Ascending aorta (tissue), 2 donors: ENCODE measurements at regions not wholly inside any gene's neighbourhood (a gene's known extent, or its start where the extent isn't known, plus 50 kb on each side); places are given as distances from the start of the nearest gene placed in this dataset.

Experiments used
- DNase-seq, 2 donors: peaks; one replicate each; pipeline ENCODE4 v3.0.0-alpha.2; 2019; ENCODE audit warnings: low spot score in 2 of 2
- H3K27ac ChIP-seq, 2 donors: fragments of 200-600 bp; sonication (generic); one replicate each; pipeline ENCODE4 v1.5.1; 2016 to 2017; ENCODE audit warnings: mild to moderate bottlenecking in 1 of 2
- H3K27me3 ChIP-seq: fragments of 200-600 bp; sonication (generic); one replicate; pipeline ENCODE4 v1.5.1; 2017
- H3K36me3 ChIP-seq, 2 donors: fragments of 200-600 bp; sonication (generic); one replicate each; pipeline ENCODE4 v1.5.1; 2016
- H3K4me1 ChIP-seq, 2 donors: fragments of 200-600 bp; sonication (generic); one replicate each; pipeline ENCODE4 v1.5.1; 2016 to 2017; ENCODE audit warnings: mild to moderate bottlenecking in 1 of 2
- H3K4me3 ChIP-seq, 2 donors: fragments of 200-600 bp; sonication (generic); one replicate each; pipeline ENCODE4 v1.5.1; 2016 to 2017; ENCODE audit warnings: mild to moderate bottlenecking in 1 of 2
- H3K9me3 ChIP-seq, 2 donors: fragments of 200-600 bp; sonication (generic); one replicate each; pipeline ENCODE4 v1.5.1; 2016
- CTCF ChIP-seq, 3 experiments: fragments of 200-600 bp in 2 of 3; fragments of 450-650 bp in 1 of 3; sonication (generic) in 2 of 3; IDR thresholded peaks; one replicate each; pipeline ENCODE4 v1.5.1; 2016 to 2019; ENCODE audit warnings: antibody characterized with exemption in 3 of 3, mild to moderate bottlenecking in 1 of 3, moderate library complexity in 1 of 3
- intact Hi-C: fragments of 100-400 bp; cut with DNase I; formaldehyde crosslinking; loops from one replicate; pipeline ENCODE4 v1.15.1; 2023

GRCh38 chr6:100322886-100323285 lies 141.8 kb downstream of the SIM1 start:
- H3K9me3 ChIP-seq = no peaks in the 10 kb centered on the region
- H3K4me1 ChIP-seq = no peaks in the 10 kb centered on the region
- no peak for TF ChIP-seq CTCF (IDR thresholded peaks at IDR 0.05)
- intact Hi-C loops = no loop called here
- H3K4me3 ChIP-seq = no peak overlapping the region
- no peak overlapping the region for H3K27ac ChIP-seq
- no peak for DNase-seq
- no peaks in the 10 kb centered on the region for H3K36me3 ChIP-seq
- H3K27me3 ChIP-seq = no peaks in the 10 kb centered on the region

GRCh38 chr6:100320686-100321085 lies 144.0 kb downstream of the SIM1 start:
- no peak for DNase-seq
- no peak for TF ChIP-seq CTCF (IDR thresholded peaks at IDR 0.05)
- no peak overlapping the region for H3K4me3 ChIP-seq
- H3K9me3 ChIP-seq = no peaks in the 10 kb centered on the region
- H3K27ac ChIP-seq = no peak overlapping the region
- no peaks in the 10 kb centered on the region for H3K36me3 ChIP-seq
- H3K27me3 ChIP-seq = no peaks in the 10 kb centered on the region
- intact Hi-C loops = no loop called here
- no peaks in the 10 kb centered on the region for H3K4me1 ChIP-seq

- no peak for DNase-seq
- no peak for TF ChIP-seq CTCF (IDR thresholded peaks at IDR 0.05)
- no peak overlapping the region for H3K27ac ChIP-seq
- intact Hi-C loops = no loop called here
- H3K4me3 ChIP-seq = no peak overlapping the region
- H3K36me3 ChIP-seq = no peaks in the 10 kb centered on the region
- no peaks in the 10 kb centered on the region for H3K4me1 ChIP-seq
- no peaks in the 10 kb centered on the region for H3K27me3 ChIP-seq
- H3K9me3 ChIP-seq = no peaks in the 10 kb centered on the region
Observed at GRCh38 chr6:100317031-100317430, 147.7 kb downstream of the SIM1 start.

GRCh38 chr6:100314186-100314585 lies 150.5 kb downstream of the SIM1 start:
- intact Hi-C loops = no loop called here
- no peaks in the 10 kb centered on the region for H3K36me3 ChIP-seq
- H3K9me3 ChIP-seq = no peaks in the 10 kb centered on the region
- H3K27me3 ChIP-seq = no peaks in the 10 kb centered on the region
- no peak for TF ChIP-seq CTCF (IDR thresholded peaks at IDR 0.05)
- no peak for DNase-seq
- no peak overlapping the region for H3K27ac ChIP-seq
- H3K4me3 ChIP-seq = no peak overlapping the region
- no peaks in the 10 kb centered on the region for H3K4me1 ChIP-seq

GRCh38 chr6:100311707-100312251 lies 152.9 kb downstream of the SIM1 start:
- Histone ChIP-seq H3K4me1 (no peaks in the 10 kb centered on the region), H3K4me3 (no peak overlapping the region), H3K9me3 (no peaks in the 10 kb centered on the region), H3K36me3 (no peaks in the 10 kb centered on the region), H3K27me3 (no peaks in the 10 kb centered on the region), H3K27ac (no peak overlapping the region)
- intact Hi-C loops = no loop called here
- TF ChIP-seq CTCF (IDR thresholded peaks at IDR 0.05) = no peak
- no peak for DNase-seq

- Histone ChIP-seq H3K4me3 (no peak overlapping the region), H3K36me3 (no peaks in the 10 kb centered on the region), H3K4me1 (no peaks in the 10 kb centered on the region), H3K27ac (no peak overlapping the region), H3K27me3 (no peaks in the 10 kb centered on the region), H3K9me3 (no peaks in the 10 kb centered on the region)
- no peak for TF ChIP-seq CTCF (IDR thresholded peaks at IDR 0.05)
- intact Hi-C loops = no loop called here
- DNase-seq = no peak
Observed at GRCh38 chr6:100309174-100309573, 155.5 kb downstream of the SIM1 start.
